H1 (cell line): ENCODE measurements at regions not wholly inside any gene's neighbourhood (a gene's known extent, or its start where the extent isn't known, plus 50 kb on each side); places are given as distances from the start of the nearest gene placed in this dataset.

Experiments used
- CTCF ChIA-PET: fragments of 300-600 bp; sonication (Branson Sonifier 250); formaldehyde crosslinking; loops from one replicate; lab custom pipeline; 2021; ENCODE audit not compliant: partially characterized antibody; lab: Charles Lee
- POLR2A ChIA-PET: fragments of 300-600 bp; sonication (Branson Sonifier 250); formaldehyde crosslinking; loops from one replicate; lab custom pipeline; 2021; ENCODE audit warnings: inconsistent platforms; ENCODE audit not compliant: partially characterized antibody; lab: Charles Lee
- DNase-seq, 2 experiments: peaks; one replicate each; pipeline versions ENCODE4 v3.0.0 to v3.0.0-alpha.2; 2010 to 2022; ENCODE audit warnings: low spot score in 2 of 2, low read depth in 1 of 2, mixed read lengths in 1 of 2
- FAIRE-seq: peaks from 2 replicates; lab custom pipeline; 2011; peaks lifted over from hg19 to GRCh38; lab: Jason Lieb, UNC
- H2AFZ ChIP-seq: 2 replicates; pipeline ENCODE4 v1.8.1; 2012; ENCODE audit warnings: low read length, inconsistent platforms
- H2AK5ac ChIP-seq: 2 replicates; pipeline ENCODE4 v1.6.1; 2013; ENCODE audit warnings: low read depth, low read length
- H2BK120ac ChIP-seq: replicated peaks from 2 replicates; pipeline ENCODE3; 2013; ENCODE audit warnings: low read depth, low read length, inconsistent platforms
- H2BK12ac ChIP-seq: 2 replicates; pipeline ENCODE4 v1.6.1; 2013; ENCODE audit warnings: low read depth, low read length
- H2BK15ac ChIP-seq: 2 replicates; pipeline ENCODE4 v1.6.1; 2013; ENCODE audit warnings: low read length
- H2BK20ac ChIP-seq: 2 replicates; pipeline ENCODE4 v1.6.1; 2013; ENCODE audit warnings: low read length
- H2BK5ac ChIP-seq: 2 replicates; pipeline ENCODE4 v1.6.1; 2013; ENCODE audit warnings: low read depth, low read length
- H3K14ac ChIP-seq: 2 replicates; pipeline ENCODE4 v1.6.1; 2013; ENCODE audit warnings: inconsistent platforms; ENCODE audit not compliant: insufficient read length
- H3K18ac ChIP-seq: 2 replicates; pipeline ENCODE4 v1.6.1; 2013; ENCODE audit warnings: low read length; ENCODE audit errors: extremely low read depth
- H3K23ac ChIP-seq: 2 replicates; pipeline ENCODE4 v1.6.1; 2013; ENCODE audit warnings: inconsistent platforms; ENCODE audit not compliant: insufficient read length
- H3K23me2 ChIP-seq: 2 replicates; pipeline ENCODE4 v1.6.1; 2013; ENCODE audit warnings: low read depth, low read length
- H3K27ac ChIP-seq: 2 replicates; pipeline ENCODE4 v1.6.1; 2011; ENCODE audit warnings: low read depth, low read length, inconsistent platforms
- H3K27me3 ChIP-seq, 4 experiments: replicated peaks in 1 of 4; 1 replicate in 1 of 4; 2 replicates in 3 of 4; pipeline versions ENCODE4 v1.6.1 to v1.8.1; 2011 to 2013; ENCODE audit warnings: low read length in 3 of 4, mild to moderate bottlenecking in 3 of 4, inconsistent platforms in 2 of 4, mixed read lengths in 2 of 4, moderate library complexity in 1 of 4; ENCODE audit not compliant: control insufficient read depth in 3 of 4, insufficient read depth in 3 of 4; ENCODE audit errors: extremely low read depth in 1 of 4
- H3K36me3 ChIP-seq, 4 experiments: 2 replicates each; pipeline versions ENCODE4 v1.6.1 to v1.8.1; 2011 to 2013; ENCODE audit warnings: mild to moderate bottlenecking in 4 of 4, low read length in 3 of 4, moderate library complexity in 2 of 4, control low read depth in 1 of 4, inconsistent platforms in 1 of 4; ENCODE audit not compliant: insufficient read depth in 4 of 4, control insufficient read depth in 2 of 4
- H3K4ac ChIP-seq: replicated peaks from 2 replicates; pipeline ENCODE3; 2013; ENCODE audit warnings: low read length, low read depth, mixed read lengths, inconsistent platforms; ENCODE audit not compliant: insufficient read length
- H3K4me1 ChIP-seq, 4 experiments: replicated peaks in 1 of 4; 1 replicate in 1 of 4; 2 replicates in 3 of 4; pipeline versions ENCODE4 v1.6.1 to v1.8.1; 2011 to 2013; ENCODE audit warnings: low read length in 3 of 4, inconsistent platforms in 2 of 4, mixed read lengths in 1 of 4; ENCODE audit not compliant: insufficient read depth in 4 of 4, control insufficient read depth in 3 of 4
- H3K4me2 ChIP-seq, 2 experiments: 2 replicates each; pipeline versions ENCODE4 v1.6.1 to v1.8.1; 2011 to 2013; ENCODE audit warnings: low read depth in 2 of 2, low read length in 2 of 2, control low read depth in 1 of 2, inconsistent platforms in 1 of 2, mild to moderate bottlenecking in 1 of 2; ENCODE audit not compliant: insufficient read depth in 1 of 2
- H3K4me3 ChIP-seq, 4 experiments: fragments of 200-600, 300-600 bp in 1 of 4; sonication (generic), shearing (Covaris generic), sonication (Bioruptor Twin) in 1 of 4; 2 replicates each; pipeline versions ENCODE4 v1.5.1 to v1.8.1; 2011 to 2016; ENCODE audit warnings: low read length in 4 of 4, low read depth in 3 of 4, control low read depth in 2 of 4, inconsistent platforms in 2 of 4, mild to moderate bottlenecking in 2 of 4, mixed read lengths in 1 of 4, moderate library complexity in 1 of 4; ENCODE audit not compliant: insufficient read depth in 2 of 4; ENCODE audit errors: extremely low read depth in 1 of 4
- H3K56ac ChIP-seq: replicated peaks from 2 replicates; pipeline ENCODE3; 2013; ENCODE audit warnings: low read depth, mild to moderate bottlenecking, mixed read lengths, low read length, inconsistent platforms; ENCODE audit not compliant: insufficient read length
- H3K79me1 ChIP-seq: 2 replicates; pipeline ENCODE4 v1.6.1; 2013; ENCODE audit warnings: low read depth, low read length, control low read depth
- H3K79me2 ChIP-seq, 2 experiments: 2 replicates each; pipeline versions ENCODE4 v1.6.1 to v1.8.1; 2012 to 2013; ENCODE audit warnings: low read length in 2 of 2, mild to moderate bottlenecking in 2 of 2, inconsistent platforms in 1 of 2; ENCODE audit not compliant: insufficient read depth in 2 of 2, control insufficient read depth in 1 of 2
- H3K9ac ChIP-seq, 4 experiments: replicated peaks in 1 of 4; 1 replicate in 1 of 4; 2 replicates in 3 of 4; pipeline versions ENCODE4 v1.6.1 to v1.8.1; 2011 to 2013; ENCODE audit warnings: low read depth in 3 of 4, low read length in 3 of 4, control low read depth in 2 of 4, mild to moderate bottlenecking in 2 of 4, moderate library complexity in 2 of 4, inconsistent platforms in 1 of 4; ENCODE audit errors: extremely low read depth in 1 of 4
- H3K9me3 ChIP-seq, 2 experiments: 2 replicates each; pipeline versions ENCODE4 v1.6.1 to v1.8.1; 2012 to 2013; ENCODE audit warnings: mild to moderate bottlenecking in 2 of 2, moderate library complexity in 2 of 2, control low read depth in 1 of 2, inconsistent platforms in 1 of 2, low read depth in 1 of 2, low read length in 1 of 2, mixed read lengths in 1 of 2; ENCODE audit not compliant: insufficient read depth in 2 of 2
- H4K20me1 ChIP-seq, 2 experiments: replicated peaks in 1 of 2; 2 replicates each; pipeline versions ENCODE3 to v1.8.1; 2011 to 2013; ENCODE audit warnings: inconsistent platforms in 2 of 2, low read length in 2 of 2, mild to moderate bottlenecking in 1 of 2; ENCODE audit not compliant: insufficient read depth in 2 of 2, control insufficient read depth in 1 of 2
- H4K5ac ChIP-seq: 2 replicates; pipeline ENCODE4 v1.6.1; 2013; ENCODE audit warnings: low read length, low read depth, mixed read lengths, inconsistent platforms; ENCODE audit not compliant: insufficient read length
- H4K8ac ChIP-seq: 2 replicates; pipeline ENCODE4 v1.8.0; 2013; ENCODE audit warnings: mild to moderate bottlenecking, moderate library complexity, low read length, inconsistent platforms; ENCODE audit not compliant: insufficient read depth; ENCODE audit errors: extremely low read depth
- H4K91ac ChIP-seq: replicated peaks from 2 replicates; pipeline ENCODE3; 2013; ENCODE audit warnings: low read length, mixed read lengths, inconsistent platforms; ENCODE audit not compliant: insufficient read length
- BACH1 ChIP-seq: IDR thresholded peaks from 2 replicates; pipeline ENCODE4 v1.6.1; 2012; ENCODE audit warnings: low read length, improper control_type of control experiment
- BCL11A ChIP-seq, 2 experiments: IDR thresholded peaks; one replicate each; pipeline ENCODE4 v1.6.1; 2011; ENCODE audit warnings: low read depth in 2 of 2, low read length in 2 of 2, mild to moderate bottlenecking in 2 of 2
- CHD1 ChIP-seq: IDR thresholded peaks from 2 replicates; pipeline ENCODE4 v1.6.1; 2012; ENCODE audit warnings: low read depth, low read length, improper control_type of control experiment
- CHD2 ChIP-seq: IDR thresholded peaks from 2 replicates; pipeline ENCODE4 v1.6.1; 2012; ENCODE audit warnings: low read length, improper control_type of control experiment
- GABPA ChIP-seq: IDR thresholded peaks from 2 replicates; pipeline ENCODE4 v1.6.1; 2011; ENCODE audit warnings: mild to moderate bottlenecking, low read length, moderate library complexity, borderline replicate concordance; ENCODE audit not compliant: insufficient read depth
- JUN ChIP-seq: IDR thresholded peaks from 2 replicates; pipeline ENCODE4 v1.6.1; 2011; ENCODE audit warnings: low read depth, mild to moderate bottlenecking, improper control_type of control experiment, low read length
- SIRT6 ChIP-seq: IDR thresholded peaks from one replicate; pipeline ENCODE4 v1.7.1; 2012; ENCODE audit warnings: low read length, inconsistent platforms
- TCF12 ChIP-seq: IDR thresholded peaks from 2 replicates; pipeline ENCODE4 v1.6.1; 2011; ENCODE audit warnings: low read depth, mild to moderate bottlenecking, low read length
- TEAD4 ChIP-seq: IDR thresholded peaks from 2 replicates; pipeline ENCODE4 v1.6.1; 2012; ENCODE audit warnings: low read depth, low read length, inconsistent platforms, mixed read lengths
- WGBS, 2 experiments: shearing (Covaris generic) in 1 of 2; methylation state at CpG; one replicate each; pipeline versions ENCODE4 v1.1.6 to v1.1.7; 2013 to 2015; ENCODE audit warnings: low lambda C conversion rate in 2 of 2, mixed read lengths in 2 of 2, inconsistent platforms in 1 of 2, low coverage in 1 of 2, missing lambda C conversion rate in 1 of 2; ENCODE audit not compliant: insufficient replicate concordance in 2 of 2, insufficient coverage in 1 of 2, insufficient read length in 1 of 2; ENCODE audit errors: extremely low coverage in 1 of 2, missing lambda C conversion rate in 1 of 2; 5-methylcytosine and 5-hydroxymethylcytosine counted together
- TF ChIP-seq, protein P1 (sequence below): IDR thresholded peaks from 2 replicates; pipeline ENCODE4 v1.6.1; 2012; ENCODE audit warnings: inconsistent platforms
- TF ChIP-seq, protein P2 (sequence below): IDR thresholded peaks from 2 replicates; pipeline ENCODE4 v1.6.1; 2011; ENCODE audit warnings: low read length, improper control_type of control experiment

- Histone ChIP-seq H4K91ac (no peak overlapping the region), H3K9me3 (no peaks in the 10 kb centered on the region), H3K79me1 (no peaks in the 10 kb centered on the region), H3K4me1 (no peaks in the 10 kb centered on the region), H3K36me3 (no peaks in the 10 kb centered on the region), H2BK5ac (no peak overlapping the region), H2AK5ac (no peak overlapping the region), H3K56ac (no peak overlapping the region), H3K27me3 (no peaks in the 10 kb centered on the region), H3K27ac (no peak overlapping the region), H4K8ac (no peak overlapping the region), H3K4me3 (no peak overlapping the region), H3K23me2 (no peaks in the 10 kb centered on the region), H3K9ac (no peak overlapping the region), H2BK20ac (no peak overlapping the region), H2BK12ac (no peak overlapping the region), H3K4ac (no peak overlapping the region), H3K23ac (no peak overlapping the region), H4K20me1 (no peaks in the 10 kb centered on the region), H2BK15ac (no peak overlapping the region), H3K18ac (no peak overlapping the region), H2AFZ (no peak overlapping the region), H3K14ac (no peak overlapping the region), H3K4me2 (no peak overlapping the region), H2BK120ac (no peak overlapping the region), H4K5ac (no peak overlapping the region), H3K79me2 (no peaks in the 10 kb centered on the region)
- CTCF ChIA-PET: no interaction called here
- DNase-seq (no peak), FAIRE-seq (no peak)
- POLR2A ChIA-PET: no interaction called here
- 83% methylated on average over 2 of the region's 2 CpGs; no CpG with 5 or more reads in 1 of the 2 experiments for WGBS, 2 experiments
- TF ChIP-seq SIRT6: no peak
- no peak for TF ChIP-seq CHD1
- no peak for TF ChIP-seq GABPA
- TF ChIP-seq, protein P1, sequence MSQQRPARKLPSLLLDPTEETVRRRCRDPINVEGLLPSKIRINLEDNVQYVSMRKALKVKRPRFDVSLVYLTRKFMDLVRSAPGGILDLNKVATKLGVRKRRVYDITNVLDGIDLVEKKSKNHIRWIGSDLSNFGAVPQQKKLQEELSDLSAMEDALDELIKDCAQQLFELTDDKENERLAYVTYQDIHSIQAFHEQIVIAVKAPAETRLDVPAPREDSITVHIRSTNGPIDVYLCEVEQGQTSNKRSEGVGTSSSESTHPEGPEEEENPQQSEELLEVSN: no peak
- TF ChIP-seq BACH1: no peak
- no peak for TF ChIP-seq TEAD4
- TF ChIP-seq TCF12: no peak
- no peak for TF ChIP-seq CHD2
- TF ChIP-seq JUN: no peak
- TF ChIP-seq BCL11A (IDR thresholded peaks at IDR 0.05; ENCODE audit: low read depth in 2 of 2, low read length in 2 of 2): no peak
- TF ChIP-seq, protein P2, sequence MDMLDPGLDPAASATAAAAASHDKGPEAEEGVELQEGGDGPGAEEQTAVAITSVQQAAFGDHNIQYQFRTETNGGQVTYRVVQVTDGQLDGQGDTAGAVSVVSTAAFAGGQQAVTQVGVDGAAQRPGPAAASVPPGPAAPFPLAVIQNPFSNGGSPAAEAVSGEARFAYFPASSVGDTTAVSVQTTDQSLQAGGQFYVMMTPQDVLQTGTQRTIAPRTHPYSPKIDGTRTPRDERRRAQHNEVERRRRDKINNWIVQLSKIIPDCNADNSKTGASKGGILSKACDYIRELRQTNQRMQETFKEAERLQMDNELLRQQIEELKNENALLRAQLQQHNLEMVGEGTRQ: no peak
Measured at GRCh38 chr3:166285001-166285400, 447.8 kb upstream of the BCHE start.
